GM19455 (cell line): ENCODE measurements at regions not wholly inside any gene's neighbourhood (a gene's known extent, or its start where the extent isn't known, plus 50 kb on each side); places are given as distances from the start of the nearest gene placed in this dataset.
"Not testable (repeated sequence)": the region's sequence is repeated elsewhere in the genome, so short reads cannot be mapped to it uniquely, and the experiment has no call there.

Experiments used
- ATAC-seq: cut with Tn5 transposase; IDR thresholded peaks from one replicate; pipeline ENCODE4 v1.9.1; 2021; ENCODE audit not compliant: unreplicated experiment

DNA sequence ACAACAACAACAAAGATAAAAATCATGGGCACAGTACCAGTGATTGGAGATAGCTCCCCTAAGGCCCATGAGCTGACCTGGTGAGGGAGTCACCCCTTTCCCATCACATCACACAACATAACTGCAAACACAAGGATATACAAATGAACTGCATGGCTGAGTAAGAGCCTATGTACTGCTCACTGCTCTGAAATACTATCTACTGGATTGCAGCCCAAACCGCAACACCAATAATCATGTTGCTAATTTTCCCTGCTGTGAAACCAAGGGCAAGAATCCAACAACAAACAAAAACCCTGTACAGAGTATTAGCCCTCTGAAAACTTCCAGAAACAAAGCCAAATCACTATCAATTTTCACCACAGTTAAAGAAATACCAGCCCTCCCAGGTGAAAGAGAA lies 1893.2 kb downstream of the PCDH9 start:
- ATAC-seq, result no peak

DNA sequence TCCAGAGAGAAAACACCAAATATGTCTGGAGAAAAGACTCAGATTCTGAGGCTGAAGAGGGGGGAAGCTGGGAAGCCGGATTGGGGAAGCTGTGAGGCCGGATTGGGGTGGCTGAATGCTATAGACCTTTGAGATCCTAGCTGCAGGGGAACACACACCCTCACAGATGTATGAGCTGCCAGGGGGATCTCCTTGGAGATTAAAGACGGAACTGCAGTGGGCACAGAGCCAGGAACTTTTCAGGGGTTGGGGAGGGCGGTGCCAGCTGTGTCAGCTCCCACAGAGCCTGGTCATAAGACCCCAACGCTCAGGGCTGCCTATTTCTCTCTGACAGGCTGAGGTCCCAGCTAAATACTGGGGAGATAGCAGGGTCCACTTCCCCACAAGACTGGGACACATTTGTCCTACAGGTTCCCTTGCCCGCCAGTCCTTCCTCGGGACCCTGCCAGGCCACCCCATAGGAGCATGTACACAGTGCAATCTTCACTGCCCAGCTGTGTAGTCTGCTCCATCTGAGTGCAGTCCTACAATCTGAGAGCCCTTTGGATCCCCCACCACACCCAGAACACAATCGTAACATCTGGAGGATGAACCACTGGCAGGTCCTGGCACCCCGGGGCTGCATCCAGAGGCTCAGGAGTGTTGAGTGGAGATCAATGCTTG lies 1893.9 kb downstream of the PCDH9 start:
- ATAC-seq, result no peak

DNA sequence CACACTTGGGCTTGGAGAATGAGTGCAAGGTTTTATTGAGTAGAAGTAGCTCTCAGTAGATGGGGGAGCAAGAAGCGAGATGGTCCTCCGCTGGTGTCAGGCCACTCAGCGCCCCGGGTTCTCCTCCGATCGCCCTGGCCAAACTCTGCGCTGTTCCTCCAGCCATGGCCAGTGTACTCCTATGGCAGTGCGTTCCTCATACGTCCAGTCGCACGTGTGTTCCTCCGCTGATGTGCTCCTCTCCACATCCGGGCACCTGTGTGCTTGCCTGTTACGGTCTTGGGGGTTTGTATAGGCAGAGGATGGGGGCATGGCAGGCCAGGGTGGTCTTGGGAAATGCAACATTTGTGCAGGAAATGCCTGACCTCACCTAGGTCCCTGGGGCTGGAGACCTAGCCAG lies 1899.4 kb downstream of the PCDH9 start:
- no peak for ATAC-seq

DNA sequence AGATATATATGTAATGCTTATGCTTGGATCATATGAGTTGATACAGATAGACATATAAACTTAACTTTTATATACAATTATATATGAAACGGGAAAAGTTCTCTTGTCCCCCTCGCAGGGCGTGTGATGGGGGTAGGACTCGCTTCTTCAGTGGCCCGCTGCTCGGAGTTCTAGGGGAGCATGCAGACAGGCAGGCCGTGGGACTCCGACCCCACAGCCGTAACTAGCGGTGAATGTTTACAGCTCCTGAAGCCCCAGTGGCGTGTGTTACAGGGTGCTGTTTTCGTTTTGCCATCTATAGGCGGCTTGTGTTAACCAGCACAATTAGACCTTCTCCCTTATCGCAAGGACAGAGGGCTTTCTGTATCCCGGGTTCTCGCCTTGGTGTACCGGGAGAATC lies 1899.8 kb downstream of the PCDH9 start:
- no peak for ATAC-seq

DNA sequence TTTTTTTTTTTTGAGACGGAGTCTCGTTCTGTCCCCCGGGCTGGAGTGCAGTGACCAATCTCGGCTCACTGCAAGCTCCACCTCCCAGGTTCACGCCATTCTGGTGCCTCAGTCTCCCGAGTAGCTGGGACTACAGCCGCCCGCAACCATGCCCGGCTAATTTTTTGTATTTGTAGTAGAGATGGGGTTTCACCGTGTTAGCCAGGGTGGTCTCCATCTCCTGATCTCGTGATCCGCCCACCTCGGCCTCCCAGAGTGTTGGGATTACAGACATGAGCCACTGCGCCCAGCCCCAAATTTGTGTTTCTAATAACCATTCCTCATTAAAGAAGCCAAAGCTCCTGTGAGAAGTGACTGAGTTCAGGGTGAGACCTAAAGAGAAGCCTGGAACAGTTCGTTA lies 1906.9 kb downstream of the PCDH9 start:
- not testable (repeated sequence) for ATAC-seq

DNA sequence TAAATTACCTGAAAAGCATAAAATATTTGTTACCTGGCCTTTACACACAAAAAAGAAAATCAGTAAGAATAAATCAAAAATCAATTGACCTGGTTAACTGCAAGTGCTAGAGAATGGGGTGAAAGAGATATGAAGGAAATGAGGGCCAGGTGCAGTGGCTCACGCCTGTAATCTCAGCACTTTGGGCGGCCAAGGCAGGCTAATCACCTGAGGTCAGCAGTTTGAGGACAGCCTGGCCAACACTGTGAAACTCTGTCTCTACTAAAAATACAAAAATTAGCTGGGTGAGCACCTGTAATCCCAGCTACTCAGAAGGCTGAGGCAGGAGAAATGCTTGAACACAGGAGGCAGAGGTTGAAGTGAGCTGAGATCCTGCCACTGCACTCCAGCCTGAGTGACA lies 1908.7 kb downstream of the PCDH9 start:
- ATAC-seq, result not testable (repeated sequence)

DNA sequence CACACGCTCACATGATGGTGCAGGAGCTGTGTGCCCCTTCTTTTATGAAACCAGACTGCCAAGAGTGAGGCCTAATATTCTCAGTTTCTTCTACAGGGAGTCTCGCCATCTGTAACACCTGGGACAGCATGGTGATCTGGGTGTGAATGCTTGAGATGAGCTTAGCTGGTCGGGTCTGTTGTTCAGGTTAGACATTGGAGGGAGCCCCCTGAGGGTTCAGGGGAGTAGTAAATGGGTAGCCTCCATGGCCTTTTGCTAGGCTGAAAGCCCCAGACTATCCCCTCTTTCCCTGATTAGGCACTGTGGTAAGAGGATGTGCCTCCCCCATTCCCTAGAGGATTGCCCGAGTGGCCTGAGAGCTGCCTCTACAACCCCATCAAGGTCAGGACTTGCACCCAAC lies 1916.1 kb downstream of the PCDH9 start:
- no peak for ATAC-seq

DNA sequence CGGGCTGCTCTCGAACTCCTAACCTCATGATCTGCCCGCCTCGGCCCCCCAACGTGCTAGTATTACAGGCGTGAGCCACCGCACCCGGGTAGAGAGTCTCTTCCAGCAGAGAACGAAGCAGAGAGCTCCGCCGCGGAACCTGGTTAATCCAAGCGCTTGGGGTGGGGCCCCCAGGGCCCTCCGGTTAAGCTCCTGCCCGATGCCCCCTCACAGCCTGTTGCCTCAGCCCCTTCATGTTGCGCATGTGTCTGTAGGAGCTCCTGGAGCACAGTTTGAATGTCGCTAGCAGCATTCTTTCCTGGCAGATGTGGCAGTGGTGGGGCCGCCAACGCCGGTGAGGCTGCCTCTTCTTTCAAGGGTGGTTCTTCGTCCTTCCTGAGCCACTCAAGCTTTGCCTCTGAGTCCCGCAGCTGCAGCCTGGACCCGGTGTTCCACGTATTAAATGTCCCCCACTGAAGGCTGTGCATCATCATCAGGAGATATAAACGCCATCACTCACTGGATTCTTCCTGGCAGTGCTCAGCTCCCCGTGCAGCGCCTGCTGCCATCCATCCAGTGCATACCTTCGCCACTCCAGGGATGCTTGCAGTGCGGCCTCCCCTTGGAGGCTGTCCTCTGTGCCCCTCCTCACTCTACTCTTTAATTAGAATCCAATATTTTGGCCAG lies 1919.3 kb downstream of the PCDH9 start:
- no peak for ATAC-seq

DNA sequence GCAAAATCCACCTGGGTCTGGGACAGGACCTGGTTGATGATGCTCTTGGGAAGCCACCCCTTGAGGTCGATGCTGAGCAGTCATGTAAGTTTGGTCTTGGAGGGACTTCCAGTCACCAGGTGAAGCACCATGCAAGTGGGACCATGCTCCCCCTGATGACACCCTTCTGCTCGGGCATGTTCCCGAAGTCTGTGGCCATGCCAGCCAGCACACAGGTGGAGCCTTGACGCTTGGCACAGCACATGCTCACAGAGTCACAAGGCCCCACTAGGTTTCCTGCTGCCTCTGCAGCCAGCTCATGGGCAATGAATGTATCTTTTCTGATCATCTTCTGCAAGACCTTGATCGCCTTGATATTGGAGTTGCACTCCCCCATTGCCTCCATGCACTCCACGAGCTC lies 1920.2 kb downstream of the PCDH9 start:
- ATAC-seq, result no peak

DNA sequence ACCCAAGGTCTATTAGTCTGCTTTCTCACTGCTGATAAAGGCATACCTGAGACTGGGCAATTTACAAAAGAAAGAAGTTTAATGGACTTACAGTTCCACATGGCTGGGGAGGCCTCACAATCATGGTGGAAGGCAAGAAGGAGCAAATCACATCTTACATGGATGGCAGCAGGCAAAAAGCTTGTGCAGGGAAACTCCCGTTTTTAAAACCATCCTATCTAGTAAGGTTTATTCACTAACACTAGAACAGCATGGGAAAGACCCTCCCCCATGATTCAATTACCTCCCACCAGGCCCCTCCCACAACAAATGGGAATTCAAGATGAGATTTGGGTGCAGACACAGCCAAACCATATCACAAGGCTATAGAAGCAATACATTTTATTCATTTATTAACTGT lies 1921.4 kb downstream of the PCDH9 start:
- ATAC-seq, result not testable (repeated sequence)

DNA sequence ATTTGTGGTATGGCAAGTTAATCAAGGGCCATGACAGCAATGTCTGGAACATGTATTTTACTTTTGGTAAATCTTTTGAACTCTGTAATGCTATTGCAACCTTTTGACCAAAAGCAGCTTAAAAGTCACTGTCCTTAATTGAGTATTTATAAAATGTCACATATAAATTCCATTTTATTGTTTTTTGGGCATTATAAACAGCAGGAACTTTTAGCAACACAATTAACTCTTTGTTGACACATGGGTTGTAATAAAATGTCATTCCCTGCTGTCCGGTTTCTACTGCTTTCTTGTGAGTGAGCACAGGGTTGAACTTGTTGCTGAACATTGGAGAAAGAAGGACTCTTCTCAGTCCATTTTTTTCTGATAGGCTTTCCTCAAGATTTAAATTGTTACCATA lies 1923.1 kb downstream of the PCDH9 start:
- no peak for ATAC-seq

DNA sequence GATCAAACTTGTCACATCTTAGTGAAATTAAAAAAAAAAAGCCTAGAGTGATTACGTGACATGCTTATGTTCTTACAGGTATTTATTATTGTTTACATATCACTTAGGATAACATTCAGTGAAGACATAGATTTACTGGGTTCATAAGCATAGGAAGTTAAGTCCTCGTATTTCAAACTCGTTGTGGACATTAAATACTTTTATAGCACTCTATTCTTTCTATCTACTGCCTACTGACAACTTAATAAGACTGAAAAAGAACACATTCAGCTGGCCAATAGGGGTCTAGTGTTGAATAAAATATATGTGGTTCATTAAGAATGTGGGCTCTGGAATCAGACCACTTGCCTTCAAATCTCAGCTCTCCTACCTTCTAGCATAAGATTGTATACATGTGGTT lies 1927.4 kb downstream of the PCDH9 start:
- ATAC-seq, result no peak

DNA sequence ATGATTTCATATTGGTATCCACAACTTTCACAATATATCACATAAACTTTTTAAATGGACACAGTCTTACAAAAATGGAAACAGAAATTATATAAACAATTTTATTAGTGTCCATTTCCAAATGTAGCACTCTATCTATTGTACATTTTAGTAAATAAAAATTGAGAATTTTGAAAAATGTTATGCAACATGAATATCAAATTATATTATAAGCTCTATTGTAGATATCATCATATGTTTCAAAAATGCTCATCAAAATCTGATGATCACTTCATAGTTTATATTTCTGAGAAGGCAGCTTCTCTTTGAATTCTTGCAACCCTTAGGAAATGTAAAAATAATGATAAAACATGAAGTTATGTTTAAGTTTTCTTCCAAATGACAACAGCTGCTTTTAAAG lies 1928.6 kb downstream of the PCDH9 start:
- ATAC-seq, result no peak

DNA sequence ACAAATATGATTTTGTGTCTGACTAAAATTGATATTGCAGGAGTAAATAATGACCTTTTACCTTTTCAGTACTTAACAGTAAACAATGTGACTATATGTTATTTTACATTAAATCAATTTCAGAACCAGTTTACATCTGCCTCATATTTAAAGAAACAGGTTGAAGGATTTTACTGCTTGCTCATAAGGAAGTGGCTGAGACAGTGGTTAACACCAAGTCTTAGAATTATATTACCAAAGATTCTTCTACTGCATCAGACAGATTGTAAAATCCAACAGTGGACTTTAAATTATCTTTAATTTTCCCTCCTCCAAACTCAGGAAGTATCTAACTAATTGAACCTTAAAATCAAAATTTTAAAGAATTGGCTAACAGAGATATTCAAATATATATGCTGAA lies 1929.9 kb downstream of the PCDH9 start:
- no peak for ATAC-seq

DNA sequence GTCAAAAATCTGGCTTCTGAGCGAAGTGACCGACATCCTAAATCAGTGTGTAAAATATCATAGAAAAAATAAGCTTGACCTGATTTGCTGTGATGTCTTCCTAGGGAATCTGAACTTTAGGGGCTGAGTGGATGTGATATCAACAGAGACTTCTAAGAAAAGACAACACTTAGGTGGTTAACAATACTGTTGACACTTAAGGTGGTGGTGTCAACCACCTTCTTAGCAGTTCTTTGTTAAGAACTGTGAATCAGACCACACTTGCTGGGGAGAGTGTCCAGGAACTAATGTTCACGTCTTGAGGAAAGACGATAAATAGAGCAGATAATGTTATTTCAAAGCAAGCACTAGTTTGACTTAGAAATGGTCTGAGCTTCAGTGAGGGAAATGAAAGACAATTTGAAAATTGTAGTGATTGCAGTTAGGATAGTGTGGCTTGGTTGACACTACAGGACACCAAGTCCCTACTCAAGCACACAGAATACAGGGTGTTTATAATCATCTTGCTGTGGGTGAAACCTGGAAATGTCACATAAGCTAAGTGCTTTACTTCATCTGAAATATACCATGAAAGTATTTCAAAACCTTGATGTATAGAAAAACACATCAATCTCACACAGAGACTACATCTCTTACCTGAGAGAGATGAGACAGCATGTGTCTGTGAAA lies 1936.5 kb downstream of the PCDH9 start:
- no peak for ATAC-seq

DNA sequence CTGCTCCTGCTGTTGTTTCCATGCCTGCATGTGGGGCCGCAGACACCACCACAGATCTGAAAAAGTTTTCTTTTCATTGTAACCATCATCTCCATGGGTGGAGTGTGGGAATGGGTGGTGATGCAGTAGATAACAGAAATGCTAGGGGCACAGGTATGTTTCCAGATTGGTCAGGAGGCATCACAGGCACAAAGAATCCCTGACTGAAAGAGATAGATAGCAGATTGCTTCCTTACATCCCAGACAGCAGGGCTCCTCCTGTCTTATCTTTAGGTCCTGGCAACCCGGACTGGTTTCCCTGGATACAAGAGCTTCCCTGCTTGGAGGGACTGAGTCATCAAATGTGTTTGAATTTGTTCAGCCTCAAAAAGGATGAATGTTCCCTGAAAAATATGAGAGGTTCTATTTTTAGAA lies 1937.6 kb downstream of the PCDH9 start:
- no peak for ATAC-seq

DNA sequence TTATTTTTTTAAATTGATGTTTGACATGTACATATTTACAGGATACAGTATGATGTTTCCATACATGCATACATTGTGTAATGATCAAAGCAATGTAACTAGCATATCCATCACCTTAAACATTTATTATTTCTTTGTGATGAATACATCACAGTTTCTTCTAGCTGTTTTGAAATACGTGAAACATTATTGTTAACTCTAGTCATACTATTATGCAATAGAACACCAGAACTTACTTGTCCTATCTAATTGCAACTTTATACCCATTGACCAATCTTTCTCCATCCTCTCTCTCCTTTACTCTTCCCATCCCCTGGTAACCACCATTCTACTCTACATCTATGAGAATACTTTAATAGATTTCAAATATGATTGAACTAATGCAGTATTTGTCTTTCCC lies 1942.7 kb downstream of the PCDH9 start:
- no peak for ATAC-seq

DNA sequence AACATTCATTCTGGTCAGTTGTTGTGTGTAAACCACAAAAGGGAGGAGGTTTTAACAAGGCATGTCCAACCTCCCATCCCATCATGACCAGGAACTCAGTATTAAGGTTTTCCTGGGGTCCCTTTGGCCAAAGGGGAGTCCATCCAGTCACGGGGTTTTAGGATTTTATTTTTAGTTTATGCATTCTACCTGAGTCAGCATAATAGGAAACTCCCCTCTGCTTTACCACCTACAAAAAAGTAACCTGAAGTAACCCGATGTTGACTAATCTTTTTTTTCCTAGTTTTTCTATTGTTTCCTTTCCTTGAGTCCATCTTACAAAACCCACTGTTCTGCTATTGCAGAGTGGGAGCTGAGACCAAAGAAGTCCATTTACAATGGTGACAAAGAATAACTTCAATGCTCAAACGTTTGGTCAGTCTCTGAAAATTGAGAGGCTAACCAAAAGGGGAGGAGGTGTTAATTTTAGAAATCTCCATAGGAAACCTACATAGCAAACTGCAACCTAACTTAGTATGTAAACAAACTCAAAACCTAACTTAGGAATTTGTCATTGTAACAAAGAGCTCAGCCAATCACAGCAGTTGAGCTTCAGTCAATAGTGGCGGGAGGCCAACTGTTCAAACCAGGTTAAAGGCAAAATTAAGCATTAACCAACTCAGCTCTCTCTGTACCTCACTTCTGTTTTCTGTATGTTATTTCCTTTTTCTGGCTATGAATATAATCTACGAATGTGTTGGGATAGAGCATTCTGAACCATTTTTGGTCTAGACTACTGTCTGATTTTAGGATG lies 1954.1 kb downstream of the PCDH9 start:
- ATAC-seq, result no peak

DNA sequence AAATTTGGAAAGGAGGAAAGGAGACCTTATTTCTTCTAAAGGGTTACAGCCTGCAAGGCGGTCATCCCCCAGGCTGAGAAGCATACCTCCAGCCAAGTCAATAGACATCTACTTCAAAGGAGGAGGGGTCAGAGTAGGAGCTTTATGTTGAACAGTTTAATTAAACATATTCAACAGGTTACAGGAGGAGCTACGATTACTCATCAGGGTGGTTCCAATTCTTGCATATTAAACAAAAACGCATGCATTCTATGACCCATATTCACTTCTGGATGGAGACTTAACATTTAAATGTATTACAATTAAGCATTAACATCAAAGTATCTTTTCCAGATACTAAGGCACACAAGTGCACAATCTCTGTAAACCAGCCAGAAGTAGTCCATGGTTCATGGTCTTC lies 1955.0 kb downstream of the PCDH9 start:
- ATAC-seq, result no peak

DNA sequence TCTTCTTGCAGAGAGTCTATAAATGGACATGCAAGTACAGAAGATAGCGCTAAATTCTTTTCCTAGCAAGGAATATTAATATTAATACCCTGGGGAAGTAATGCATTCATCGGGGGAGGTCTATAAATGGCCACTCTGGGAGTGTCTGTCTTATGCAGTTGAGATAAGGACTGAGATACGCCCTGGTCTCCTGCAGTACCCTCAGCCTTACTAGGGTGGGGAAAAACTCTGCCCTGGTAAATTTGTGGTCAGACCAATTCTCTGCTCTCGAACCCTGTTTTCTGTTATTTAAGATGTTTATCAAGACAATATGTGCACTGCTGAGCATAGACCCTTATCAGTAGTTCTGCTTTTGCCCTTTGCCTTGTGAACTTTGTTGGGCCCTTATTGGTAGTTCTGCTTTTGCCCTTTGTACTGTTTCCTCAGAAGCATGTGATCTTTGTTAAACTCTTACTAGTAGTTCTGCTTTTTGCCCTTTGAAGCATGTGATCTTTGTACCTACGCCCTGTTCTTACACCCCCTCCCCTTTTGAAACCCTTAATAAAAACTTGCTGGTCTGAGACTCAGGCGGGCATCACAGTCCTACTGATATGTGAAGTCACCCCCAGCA lies 1956.2 kb downstream of the PCDH9 start:
- not testable (repeated sequence) for ATAC-seq

DNA sequence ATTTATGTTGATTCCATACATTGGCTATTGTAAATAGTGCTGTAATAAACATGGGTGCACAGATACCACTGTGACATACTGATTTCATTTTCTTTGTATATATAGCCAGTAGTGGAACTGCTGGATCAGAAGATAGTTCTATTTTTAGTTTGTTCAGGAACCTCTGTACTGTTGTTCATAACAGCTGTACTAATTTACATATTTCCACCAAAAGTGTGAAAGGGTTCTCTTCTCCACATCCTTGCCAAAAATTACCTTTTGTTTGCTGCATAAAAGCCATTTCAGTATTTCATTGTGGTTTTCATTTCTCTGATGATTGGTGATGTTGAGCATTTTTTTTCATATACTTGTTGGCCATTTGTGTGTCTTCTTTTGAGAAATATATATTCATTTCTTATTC lies 1962.1 kb downstream of the PCDH9 start:
- ATAC-seq, result no peak
